ENCODE measurements at regions not wholly inside any gene's neighbourhood (a gene's known extent, or its start where the extent isn't known, plus 50 kb on each side); places are given as distances from the start of the nearest gene placed in this dataset.

GRCh38 chr14:65936342-65936975 is 523.9 kb downstream of the FUT8 start:
- 87 to 95% (median 90%) methylated on average over 3 of the region's 3 CpGs for WGBS, 5 donors
- no peak overlapping the region for H3K27ac ChIP-seq
- DNase-seq, result no peak
- H3K36me3 ChIP-seq, result no peaks in the 10 kb centered on the region
- H3K4me3 ChIP-seq, result no peak overlapping the region
- H3K4me1 ChIP-seq, result no peaks in the 10 kb centered on the region
- no peaks in the 10 kb centered on the region for H3K27me3 ChIP-seq (replicated peaks in 1 of 7)
- TF ChIP-seq POLR2AphosphoS5 (IDR thresholded peaks at IDR 0.05), result no peak
- TF ChIP-seq POLR2A (IDR thresholded peaks at IDR 0.05), result no peak
- no peak for TF ChIP-seq CTCF (IDR thresholded peaks at IDR 0.05 in 8 of 11, conservative IDR thresholded peaks at IDR 0.05 in 3 of 11)
- no peaks in the 10 kb centered on the region for H3K9me3 ChIP-seq
- intact Hi-C loops (cut with DNase I; ENCODE audit: low total_unique reads), result no loop called here

GRCh38 chr14:65937079-65937959 is 524.8 kb downstream of the FUT8 start:
- no peak for DNase-seq
- Histone ChIP-seq H3K4me3 (no peak overlapping the region), H3K36me3 (no peaks in the 10 kb centered on the region), H3K4me1 (no peaks in the 10 kb centered on the region), H3K27me3 (replicated peaks in 1 of 7) (no peaks in the 10 kb centered on the region), H3K27ac (no peak overlapping the region), H3K9me3 (no peaks in the 10 kb centered on the region)
- 46 to 78% (median 64%) methylated on average over 8 of the region's 8 CpGs for WGBS, 5 donors
- intact Hi-C loops (cut with DNase I; ENCODE audit: low total_unique reads), result no loop called here
- TF ChIP-seq CTCF (IDR thresholded peaks at IDR 0.05 in 8 of 11, conservative IDR thresholded peaks at IDR 0.05 in 3 of 11) (no peak), POLR2AphosphoS5 (IDR thresholded peaks at IDR 0.05) (no peak), POLR2A (IDR thresholded peaks at IDR 0.05) (no peak)

- H3K4me1 ChIP-seq, result no peaks in the 10 kb centered on the region
Measured at GRCh38 chr14:65937960-65938316, 525.4 kb downstream of the FUT8 start.

More at GRCh38 chr14:65937960-65938316, 525.4 kb downstream of the FUT8 start:
- no peaks in the 10 kb centered on the region for H3K9me3 ChIP-seq
- no peaks in the 10 kb centered on the region for H3K36me3 ChIP-seq
- intact Hi-C loops (cut with DNase I; ENCODE audit: low total_unique reads), result no loop called here
- no peak overlapping the region for H3K27ac ChIP-seq
- H3K27me3 ChIP-seq (replicated peaks in 1 of 7), result no peaks in the 10 kb centered on the region
- TF ChIP-seq POLR2AphosphoS5 (IDR thresholded peaks at IDR 0.05) (no peak), CTCF (IDR thresholded peaks at IDR 0.05 in 8 of 11, conservative IDR thresholded peaks at IDR 0.05 in 3 of 11) (no peak), POLR2A (IDR thresholded peaks at IDR 0.05) (no peak)
- no peak for DNase-seq
- H3K4me3 ChIP-seq, result no peak overlapping the region
